Renal pelvis (tissue), 1 donor: ENCODE measurements at regions not wholly inside any gene's neighbourhood (a gene's known extent, or its start where the extent isn't known, plus 50 kb on each side); places are given as distances from the start of the nearest gene placed in this dataset.

Source experiments
- DNase-seq: peaks from one replicate; pipeline ENCODE4 v3.0.0-alpha.2; 2013

DNA sequence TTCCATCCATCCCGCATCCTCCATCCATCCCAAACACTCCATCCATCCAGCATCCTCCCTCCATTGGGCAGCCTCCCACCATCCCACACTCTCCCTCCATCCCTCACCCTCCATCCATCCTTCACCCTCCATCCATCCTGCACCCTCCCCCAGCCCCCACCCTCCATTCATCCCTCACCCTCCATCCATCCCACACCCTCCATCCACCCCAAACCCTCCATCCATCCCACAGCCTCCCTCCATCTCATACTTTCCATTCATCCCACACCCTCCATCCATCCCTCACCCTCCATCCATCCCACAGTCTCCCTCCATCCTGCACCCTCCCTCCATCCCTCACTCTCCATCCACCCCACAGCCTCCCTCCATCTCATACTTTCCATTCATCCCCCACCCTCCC, 60.4 kb downstream of the FOXI2 start:
- DNase-seq, result no peak

- no peak for DNase-seq
Measured at GRCh38 chr10:127798111-127798510, 61.1 kb downstream of the FOXI2 start.

DNA sequence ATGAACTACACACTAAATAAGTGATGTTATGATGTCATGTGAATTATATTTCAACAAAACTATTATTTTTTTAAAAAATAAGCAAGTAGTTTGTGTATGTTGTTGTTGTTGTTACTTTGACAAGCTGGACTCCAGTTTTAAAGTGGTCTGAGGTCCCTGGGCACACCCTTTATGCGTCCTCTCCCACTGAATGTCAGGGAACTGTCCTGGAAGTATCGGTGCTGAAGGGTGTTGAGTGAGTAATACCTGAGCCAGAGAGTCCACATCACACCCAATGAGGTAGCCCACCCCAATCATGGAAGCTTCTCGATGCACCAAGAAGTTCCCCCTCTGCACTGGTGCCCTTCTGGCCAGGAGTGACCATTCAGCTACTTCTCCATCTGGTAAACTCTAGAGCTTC, 64.3 kb downstream of the FOXI2 start:
- no peak for DNase-seq

DNA sequence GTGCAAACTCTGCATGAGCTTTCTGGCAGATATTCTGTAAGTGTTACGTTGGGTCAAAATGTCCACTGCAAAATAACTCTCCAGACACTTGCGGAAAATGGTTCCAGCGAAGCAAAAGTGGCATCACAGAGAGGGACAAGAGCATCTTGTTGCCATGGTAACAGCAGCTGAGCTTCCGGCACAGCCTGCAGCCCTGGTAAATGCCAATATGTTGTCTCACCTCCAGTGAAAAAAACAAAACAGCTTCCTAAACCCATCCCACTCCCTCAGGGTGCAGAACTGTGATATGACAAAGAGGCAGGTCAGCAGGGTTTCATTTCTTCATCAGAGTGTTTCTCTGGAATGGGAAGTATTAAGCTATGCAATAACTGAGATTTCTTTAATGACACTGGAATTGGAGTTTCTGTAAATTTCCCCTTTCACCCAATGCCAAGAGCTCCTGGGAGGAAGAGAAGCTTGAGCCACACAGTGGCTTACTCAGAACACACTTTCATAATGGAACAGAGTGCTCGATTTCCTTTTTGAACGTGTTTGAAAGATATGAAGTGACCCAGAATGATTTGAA, 65.6 kb downstream of the FOXI2 start:
- no peak for DNase-seq

GRCh38 chr10:127804696-127805095, 67.7 kb downstream of the FOXI2 start:
- no peak for DNase-seq

DNA sequence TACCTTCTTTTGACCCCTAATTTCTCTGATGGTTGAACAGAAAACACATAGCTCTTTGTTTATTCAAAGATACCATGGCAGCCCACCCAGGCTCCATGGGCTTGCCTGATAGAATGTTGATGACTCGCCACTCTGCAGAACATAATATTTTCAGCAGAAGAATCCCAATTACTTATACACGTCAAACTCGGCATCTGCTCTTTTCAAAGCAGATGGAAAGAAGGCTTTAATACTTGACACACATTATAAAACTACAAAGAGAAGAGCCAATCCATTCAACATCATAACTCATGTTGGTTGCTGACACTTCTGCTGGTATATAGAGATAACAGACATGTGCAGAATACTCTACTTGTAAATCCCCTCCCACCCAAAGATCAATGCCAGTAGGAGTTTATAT, 69.0 kb downstream of the FOXI2 start:
- DNase-seq, result no peak

GRCh38 chr10:127812041-127812440, 75.1 kb downstream of the FOXI2 start:
- DNase-seq, result peak; percentile 30

DNA sequence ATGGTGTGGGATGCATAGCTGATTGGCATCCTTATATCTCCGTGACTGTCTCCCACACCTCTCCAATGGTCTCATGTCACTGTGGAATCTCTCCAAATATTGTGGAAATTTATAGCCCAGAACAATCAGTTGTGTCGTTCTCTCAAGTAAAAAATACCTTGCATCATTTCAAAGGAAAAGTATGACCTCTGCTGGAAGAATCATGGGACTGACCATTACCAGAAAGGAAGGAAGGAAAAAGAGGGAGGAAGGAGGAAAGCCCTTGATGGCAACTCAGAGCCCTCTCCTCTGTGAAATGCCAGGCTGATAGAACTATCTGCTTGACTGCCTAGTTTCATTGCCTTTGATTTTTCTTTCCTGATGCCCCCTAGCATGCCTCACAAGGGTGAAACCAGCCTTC, 76.3 kb downstream of the FOXI2 start:
- peak; percentile 29 for DNase-seq

- no peak for DNase-seq
Measured at GRCh38 chr10:127815147-127815546, 77.6 kb downstream of the CLRN3 start.

GRCh38 chr10:127824826-127825225, 67.9 kb downstream of the CLRN3 start:
- DNase-seq, result no peak

DNA sequence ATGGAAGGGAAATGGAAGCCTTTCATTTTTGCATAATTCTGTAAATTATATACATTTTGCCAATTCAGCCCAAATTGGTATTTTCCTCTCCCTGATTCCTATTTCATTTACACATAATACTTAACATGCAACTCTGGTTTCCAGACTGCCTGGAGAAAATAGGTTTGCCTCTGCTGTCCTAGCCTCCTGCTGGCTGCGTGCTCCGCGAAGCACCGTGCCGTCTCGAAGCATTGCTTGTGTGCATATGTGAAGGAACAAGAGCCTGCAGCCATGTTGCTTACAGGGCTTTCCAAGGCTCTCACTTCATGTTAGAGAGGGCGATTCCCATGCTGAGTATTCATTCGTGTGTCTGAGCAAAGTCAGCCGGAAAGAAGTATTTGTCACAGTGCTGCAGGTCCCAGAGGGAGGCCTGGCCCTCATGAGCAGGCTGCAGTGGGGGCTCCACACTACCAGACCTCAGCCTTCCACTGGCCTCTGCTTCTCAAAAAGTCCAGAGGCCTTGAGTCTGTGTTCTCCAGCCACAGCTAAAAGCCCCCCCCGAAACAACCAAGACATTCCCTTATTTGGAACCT, 66.5 kb downstream of the CLRN3 start:
- no peak for DNase-seq

- no peak for DNase-seq
Measured at GRCh38 chr10:127827354-127828140, 65.2 kb downstream of the CLRN3 start.
